Stimulated activated naive CD8-positive, alpha-beta T cell treated with anti-CD3 and anti-CD28 coated beads, Interleukin-15, Interleukin-2, amounts not matched to agents 100 U/mL and 50 U/mL, for 24 hours (primary cell): ENCODE measurements at regions not wholly inside any gene's neighbourhood (a gene's known extent, or its start where the extent isn't known, plus 50 kb on each side); places are given as distances from the start of the nearest gene placed in this dataset.

Experiments
- ATAC-seq: fragments of 150-1000 bp; cut with Tn5 transposase; one replicate; pipeline ENCODE4 v1.10.0; 2021
- DNase-seq: peaks from one replicate; pipeline ENCODE4 v3.0.0; 2021

DNA sequence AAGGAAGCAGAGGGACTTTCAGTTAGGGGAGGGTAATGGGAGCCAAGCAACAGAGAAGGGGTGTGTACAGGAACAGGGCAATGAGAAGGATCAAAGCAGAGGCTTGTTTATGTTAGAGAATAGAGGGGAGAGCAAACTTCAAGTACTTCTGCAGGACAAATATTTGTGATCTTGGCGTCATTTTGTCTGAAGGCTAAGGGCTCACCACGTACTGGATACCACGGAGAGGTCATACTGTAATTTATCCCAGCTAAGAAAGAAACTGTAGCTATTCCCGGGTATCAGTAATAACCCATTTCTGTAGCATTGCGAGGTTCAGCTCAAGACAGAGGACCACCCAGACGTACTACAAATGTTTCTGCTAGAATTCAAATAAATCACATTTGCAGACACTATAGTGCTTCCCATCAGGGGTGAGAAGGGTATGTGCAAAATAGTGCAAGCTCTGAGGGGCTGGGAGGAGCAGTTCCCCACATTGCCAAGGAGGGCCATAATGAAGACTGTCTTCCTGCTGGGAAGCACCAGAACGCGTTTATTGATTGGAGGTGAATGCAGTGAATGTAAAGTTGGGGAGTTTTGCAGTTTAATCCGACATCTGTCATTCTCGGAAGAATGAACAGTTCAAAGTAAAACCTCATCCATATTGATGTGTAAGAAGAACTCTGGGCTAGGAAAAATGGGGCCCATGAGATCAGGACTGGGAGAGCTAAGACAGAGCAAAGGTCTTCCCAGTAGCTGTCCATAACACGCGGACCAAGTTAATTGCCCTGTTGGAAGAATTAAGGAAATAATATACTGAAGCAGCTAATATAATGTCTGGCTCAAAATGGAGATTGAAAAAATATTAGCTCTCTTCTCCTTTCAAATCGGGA is 136.9 kb downstream of the RWDD3 start:
- DNase-seq = no peak
- no peak for ATAC-seq

DNA sequence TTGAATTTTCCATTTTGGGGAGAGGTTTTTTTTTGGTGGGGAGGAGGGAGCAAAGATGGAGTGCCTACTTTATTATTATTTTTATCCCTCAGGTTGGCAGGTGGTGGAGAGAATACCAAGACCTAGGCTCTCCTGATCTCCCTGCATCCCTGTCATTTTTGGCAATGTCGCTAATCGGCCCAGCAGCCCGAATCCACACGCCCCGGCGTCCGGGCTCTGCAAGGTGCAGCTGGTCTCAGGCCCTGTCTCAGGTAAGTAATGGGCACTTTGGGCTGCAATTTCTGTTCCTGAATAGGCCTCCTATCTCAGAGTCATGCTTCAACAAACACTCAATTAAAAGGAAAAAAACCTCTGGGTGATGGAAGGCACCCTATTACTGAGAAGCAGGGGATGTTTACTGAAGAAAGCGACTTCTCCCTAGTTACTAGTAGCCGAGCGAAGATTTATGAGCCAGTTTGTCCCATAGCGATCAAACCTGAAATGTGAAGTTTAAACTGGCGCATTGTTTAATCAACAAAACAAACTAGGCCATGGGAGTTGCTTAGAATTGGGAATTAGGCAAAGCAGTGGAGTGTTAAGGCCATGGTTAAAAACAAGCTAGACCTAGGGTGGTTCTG is 137.8 kb downstream of the RWDD3 start:
- ATAC-seq = no peak
- no peak for DNase-seq

DNA sequence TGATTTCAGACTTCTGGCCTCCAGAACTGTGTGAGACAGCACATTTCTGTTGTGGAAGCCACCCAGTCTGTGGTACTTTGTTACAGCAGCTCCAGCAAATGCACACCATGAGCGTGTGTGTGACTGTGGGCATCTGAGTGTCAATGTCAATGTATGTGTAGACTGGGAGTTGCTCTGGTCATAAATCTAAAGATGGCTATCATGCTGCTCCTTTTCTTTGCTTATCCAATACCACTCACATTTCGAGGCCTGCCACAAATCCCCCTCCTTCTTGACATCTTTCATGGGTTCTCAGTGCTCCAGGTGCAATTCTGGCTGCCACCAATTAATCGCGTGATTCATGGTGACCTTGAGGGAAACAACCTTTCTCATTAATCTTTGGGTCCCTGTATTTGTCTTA is 141.2 kb downstream of the RWDD3 start:
- ATAC-seq (no peak), DNase-seq (no peak)

DNA sequence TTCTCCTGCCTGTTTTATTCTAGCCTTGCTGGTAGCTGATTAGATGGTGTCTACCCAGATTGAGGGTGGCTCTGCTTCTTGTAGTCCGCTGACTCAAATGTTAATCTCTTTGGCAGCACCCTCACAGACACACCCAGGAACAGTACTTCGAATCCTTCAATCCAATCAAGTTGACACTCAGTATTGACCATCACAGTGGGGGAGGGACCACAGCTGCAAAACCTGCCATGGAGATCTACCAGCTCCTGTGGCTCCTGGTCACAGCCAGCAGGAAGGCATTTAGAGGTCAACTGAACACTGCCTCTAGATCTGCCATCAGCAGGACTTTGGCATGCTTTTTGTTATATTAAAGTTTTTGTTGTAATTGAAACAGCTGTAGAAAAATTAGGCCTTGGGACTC is 146.9 kb downstream of the RWDD3 start:
- ATAC-seq = no peak
- DNase-seq = no peak

DNA sequence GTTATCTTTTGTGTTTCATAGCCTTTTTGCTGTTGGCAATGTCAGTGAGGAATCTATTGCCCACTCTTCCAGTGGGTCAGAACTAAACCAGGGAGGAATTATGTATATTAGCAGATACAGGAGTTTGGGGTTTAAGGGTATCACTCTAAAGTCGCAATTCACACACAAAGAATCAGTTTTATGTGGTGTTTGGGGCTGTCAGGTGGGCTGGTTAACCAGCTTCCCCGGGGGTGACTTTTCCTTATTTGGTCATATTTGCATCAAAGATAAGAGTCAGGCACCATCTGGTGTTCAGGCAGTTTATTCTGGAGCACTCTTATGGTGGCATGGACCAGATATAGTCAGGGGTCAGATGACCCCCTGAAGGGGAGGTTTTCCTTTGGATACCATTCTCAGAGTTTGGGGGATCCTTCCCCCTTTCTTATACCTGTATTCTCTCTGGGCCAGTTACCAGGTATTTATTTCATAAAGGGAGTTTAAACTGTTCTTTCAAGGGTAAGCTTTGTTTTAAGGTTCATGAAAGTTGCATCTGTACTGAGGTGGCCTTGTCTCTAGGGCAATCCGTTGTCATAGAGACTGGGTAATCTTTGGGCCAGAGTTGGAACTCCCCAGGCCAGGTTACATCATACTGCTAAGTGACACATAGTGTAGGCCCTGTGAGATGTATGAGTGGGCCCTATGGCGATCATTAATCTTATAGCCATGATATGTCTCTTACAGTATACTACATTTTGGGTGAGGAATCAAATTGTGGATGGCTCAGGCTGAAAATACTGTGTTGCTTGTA is 148.2 kb downstream of the RWDD3 start:
- DNase-seq (no peak), ATAC-seq (no peak)

DNA sequence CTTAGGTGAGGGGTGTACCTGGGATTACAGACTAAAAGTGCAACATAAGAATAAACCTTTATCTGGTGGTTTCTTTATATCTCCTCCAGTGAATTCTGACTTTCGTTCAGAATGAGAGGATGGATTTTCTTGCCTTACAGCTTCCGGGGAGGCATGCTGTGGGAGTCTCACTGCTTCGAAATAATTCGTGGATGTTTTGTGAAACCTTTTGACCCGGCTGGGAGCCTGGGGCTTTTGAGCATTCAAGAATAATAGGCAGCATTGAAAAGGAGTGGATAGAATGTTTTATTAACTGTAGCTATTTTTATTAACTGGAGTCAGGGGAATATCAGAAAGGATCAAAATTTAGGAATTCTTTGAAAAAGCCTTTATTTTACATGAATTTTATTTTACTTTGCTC is 149.1 kb downstream of the RWDD3 start:
- ATAC-seq (no peak), DNase-seq (no peak)

DNA sequence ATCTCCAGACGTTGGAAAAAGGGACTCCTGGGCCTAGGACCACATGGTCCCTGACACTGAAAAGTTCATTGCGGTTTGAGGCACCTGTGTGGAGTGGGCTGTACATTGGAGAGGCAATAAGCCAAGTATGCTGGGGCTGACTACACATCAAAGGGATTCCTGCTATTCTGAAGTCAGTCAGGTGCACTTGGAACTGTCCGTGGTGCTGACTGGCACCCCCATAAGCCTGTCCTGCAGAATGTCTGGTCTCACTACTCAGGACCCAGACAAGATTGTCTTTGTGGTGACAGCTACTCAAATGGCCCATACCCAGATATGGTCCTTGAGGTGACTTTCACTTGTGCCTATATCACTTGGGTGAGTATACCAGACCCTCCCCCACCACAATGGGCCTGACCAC is 150.6 kb downstream of the RWDD3 start:
- DNase-seq (peak; percentile 29), ATAC-seq (peak; percentile 43)

DNA sequence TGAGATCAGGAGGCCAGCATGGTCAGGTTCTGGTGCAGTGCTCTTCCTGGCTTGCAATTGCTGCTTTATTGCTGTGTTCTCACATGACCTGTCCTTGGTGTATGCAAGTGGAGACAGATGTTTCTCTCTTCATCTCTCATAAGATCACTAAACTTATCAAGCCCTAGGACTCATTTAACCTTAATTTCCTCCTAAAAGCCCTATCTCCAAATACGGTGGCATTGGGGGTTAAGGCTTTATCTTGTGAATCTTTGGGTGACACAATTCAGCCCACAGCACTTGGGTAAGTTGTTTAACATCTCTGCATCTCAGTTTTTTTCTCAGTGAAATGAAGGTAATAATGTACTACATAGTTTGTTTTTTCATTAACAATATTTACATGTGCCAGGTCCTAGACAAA is 152.4 kb downstream of the RWDD3 start:
- ATAC-seq (no peak), DNase-seq (no peak)

DNA sequence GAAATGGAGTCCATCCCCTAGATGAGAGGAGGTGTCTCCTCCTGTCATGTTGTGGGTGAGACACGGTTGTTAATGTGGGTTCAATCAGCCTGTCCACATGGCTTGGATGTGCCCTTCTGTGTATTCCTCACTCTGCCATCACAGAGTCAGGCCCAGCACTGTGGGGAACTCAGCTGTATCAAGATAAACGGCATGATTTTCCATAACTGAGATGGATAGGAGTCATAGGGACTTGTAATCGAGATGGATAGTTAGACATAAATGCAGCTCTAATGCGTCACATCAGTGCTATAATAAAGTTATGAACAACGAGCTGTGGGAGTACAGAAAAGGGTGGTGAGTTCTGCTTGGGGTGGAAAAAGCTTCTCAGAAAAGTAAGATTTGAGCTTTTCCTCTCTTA is 152.9 kb downstream of the RWDD3 start:
- ATAC-seq (no peak), DNase-seq (no peak)

DNA sequence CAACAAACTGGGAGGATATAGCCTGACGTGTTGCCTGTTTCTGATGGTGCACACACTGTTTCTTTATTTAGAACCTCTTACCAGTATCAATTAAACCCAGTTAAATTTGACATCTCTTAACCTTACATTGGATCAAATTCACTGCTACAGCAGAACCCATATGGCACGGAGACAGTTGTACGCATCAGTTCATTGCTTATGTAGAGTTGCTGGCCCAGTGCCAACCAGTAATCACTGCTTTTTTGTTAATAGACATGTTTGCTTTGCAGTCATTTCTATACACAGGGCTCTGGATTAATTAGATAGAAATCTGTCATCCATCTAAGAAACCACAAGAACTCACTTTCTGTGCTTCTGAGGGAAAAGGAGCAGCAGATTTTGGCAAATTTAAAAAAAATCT is 154.0 kb downstream of the RWDD3 start:
- ATAC-seq = no peak
- no peak for DNase-seq

DNA sequence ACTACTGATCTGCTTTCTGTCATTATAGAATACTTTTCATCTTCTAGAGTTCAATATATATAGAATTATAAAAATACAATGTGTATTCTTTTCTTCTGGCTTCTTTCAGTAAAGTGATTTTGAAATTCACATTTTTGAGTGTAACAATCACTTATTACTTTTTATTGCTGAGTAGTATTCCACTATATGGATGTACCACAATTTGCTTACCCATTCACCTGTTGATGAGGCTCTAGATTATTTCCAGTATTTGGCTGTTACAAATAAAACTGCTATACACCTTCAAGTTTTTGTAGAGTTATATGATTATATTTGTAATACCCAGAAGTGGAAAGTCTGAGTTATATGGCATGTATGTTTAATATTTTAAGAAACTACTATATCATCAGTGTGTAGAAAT is 159.4 kb downstream of the RWDD3 start:
- DNase-seq = no peak
- no peak for ATAC-seq

DNA sequence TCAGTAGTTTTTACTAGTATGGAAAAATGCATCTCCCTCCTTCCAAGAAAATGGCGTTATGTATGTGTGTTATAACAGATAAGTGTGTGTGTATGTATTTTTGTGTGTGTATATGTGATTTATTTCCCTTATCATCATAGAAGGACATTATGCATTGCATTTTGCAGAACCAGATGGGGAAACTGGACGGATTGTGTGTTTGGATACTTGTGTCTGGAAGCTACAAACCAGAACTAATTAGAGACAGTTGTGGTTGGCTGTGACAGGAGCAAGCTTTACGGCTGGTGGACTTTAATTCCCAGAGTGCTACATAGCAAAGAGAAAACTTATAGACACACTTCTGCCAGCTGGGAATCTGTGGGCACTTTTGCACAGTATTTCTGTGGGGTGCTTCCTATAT is 162.5 kb downstream of the RWDD3 start:
- ATAC-seq (no peak), DNase-seq (no peak)

DNA sequence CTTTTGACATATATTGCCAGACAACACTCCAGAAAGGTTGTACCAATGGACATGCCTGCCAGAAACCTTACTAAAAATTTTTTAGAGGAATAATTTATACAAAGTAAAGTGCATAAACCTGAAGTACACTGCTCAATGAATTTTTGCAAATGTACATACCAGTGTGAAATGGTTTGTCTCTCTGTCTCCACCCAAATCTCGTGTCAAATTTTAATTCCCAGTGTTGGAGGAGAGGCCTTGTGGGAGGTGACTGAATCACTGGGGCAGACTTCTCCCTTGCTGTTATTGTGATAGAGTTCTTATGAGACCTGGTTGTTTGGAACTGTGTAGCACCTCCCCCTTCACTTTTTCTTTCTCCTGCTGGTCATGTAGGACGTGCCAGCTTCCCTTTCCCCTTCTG is 168.8 kb downstream of the RWDD3 start:
- no peak for DNase-seq
- ATAC-seq = no peak

DNA sequence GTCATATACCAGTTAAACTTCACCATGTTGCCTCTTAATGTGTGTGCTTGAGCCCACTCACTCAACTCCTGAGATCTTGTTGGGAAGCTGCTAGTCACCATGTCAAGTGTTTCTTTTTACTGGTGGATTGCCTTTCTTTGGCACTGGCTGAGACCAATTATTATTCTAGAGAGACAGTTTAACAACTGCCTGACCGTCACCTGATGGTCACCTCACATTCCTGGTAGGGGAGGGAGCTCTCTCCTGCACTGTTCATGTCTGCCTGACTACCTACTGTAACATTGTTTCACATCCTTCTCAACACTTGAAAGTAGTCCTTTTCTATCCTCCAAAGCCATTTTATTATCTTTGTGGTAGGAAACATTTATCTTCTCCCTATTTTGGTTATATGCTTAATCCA is 172.3 kb downstream of the RWDD3 start:
- ATAC-seq (no peak), DNase-seq (no peak)

DNA sequence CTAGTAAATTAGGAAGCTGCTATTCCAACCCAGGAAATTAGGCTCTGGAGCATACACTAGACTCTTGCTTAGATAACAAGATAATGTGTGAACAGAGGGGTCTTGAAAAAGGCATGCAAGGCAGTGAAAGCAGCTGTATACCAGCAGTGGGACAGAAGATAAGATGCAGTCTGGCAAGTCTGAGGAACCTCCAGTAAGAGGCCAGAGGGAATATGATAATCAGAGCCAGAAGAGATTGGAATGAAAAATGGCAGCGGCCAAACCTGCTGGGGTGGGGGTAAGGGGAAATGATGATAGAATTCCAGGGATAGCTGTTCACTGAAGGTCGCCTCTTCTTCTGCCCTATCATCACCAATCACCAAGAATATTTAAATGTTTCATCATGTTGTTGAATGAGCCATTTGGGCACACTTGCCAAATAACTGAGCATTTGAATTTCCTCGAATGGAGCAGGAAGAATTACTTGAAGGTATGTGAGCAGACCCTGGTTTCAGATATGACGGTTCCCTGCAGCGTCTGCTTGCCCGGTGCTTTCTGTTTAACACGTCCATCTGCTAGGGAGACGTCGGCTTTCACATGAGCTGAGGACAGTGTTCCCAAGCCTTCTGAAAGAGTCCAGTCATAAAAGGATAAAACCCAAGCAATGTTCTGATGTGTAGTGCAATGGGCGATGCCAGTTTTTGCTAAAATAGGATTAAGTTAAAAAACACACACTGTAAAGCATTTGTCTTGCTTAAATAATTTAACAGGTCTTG is 173.3 kb downstream of the RWDD3 start:
- DNase-seq (no peak), ATAC-seq (no peak)

DNA sequence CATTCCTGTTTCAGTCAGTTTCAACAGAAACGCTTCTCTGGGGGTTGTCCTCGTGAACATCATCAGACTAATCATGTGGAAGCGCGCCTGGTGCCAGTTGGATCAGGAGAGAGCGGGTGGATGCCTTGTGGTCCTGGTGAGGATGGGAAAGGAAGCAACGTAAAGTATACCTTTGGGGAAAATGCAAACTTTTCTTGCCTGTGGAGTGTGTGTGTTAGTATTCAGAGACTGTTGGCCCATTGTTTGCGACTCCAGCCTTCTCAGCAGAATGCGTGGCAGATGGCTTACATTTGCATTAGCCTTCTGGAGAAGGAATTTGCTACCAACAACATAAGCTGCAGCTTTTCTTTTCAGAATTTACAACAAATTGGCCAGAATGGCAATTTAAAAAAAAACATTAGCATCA is 173.9 kb downstream of the RWDD3 start:
- no peak for DNase-seq
- ATAC-seq = no peak

DNA sequence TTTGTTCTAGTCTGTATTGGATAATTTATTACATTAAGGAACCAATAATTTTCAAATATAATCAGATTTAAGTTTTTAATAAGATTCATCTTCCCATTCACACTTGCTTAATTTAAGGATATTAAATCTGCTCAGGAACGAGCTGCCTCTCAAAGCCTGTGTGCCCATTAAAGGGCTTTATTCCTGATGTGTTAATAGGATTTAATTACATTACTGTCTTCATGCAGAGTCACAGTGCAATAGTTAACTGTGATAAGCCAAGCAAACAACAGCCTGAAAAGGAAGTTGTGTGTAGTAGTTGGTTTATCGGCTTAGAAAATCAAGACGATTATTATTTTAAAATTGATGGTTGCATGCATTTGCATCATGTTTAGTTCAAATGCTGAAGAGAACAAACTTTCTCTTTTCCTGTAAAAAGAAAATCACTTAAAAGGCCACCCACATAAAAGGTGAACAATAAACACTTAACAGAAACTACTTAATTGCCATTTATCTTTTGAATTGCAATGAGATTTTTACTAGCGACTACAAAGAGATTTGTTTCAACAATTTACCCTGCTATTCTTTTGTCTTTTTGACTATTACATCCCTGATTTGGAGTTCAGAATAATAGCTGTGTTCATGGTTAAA is 174.6 kb downstream of the RWDD3 start:
- DNase-seq (no peak), ATAC-seq (no peak)

DNA sequence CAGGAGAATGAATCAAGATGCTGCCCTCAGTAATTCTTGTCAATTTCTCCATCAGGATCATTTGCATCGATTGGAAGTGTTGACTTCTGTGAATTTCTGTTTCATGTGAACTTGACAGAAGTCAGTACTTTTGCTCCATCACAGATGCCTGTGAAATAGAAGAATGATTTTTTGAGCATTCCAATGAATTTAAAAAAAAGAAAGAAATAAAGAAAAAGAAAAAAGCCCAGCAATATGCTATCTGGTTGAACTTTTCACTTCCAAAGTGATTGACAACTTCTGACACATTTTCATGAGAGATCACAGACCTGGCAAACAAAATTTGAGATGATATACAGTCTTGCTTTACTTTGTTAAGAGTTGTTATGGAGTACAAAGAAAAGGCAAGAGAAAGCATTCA is 175.3 kb downstream of the RWDD3 start:
- ATAC-seq (no peak), DNase-seq (no peak)

DNA sequence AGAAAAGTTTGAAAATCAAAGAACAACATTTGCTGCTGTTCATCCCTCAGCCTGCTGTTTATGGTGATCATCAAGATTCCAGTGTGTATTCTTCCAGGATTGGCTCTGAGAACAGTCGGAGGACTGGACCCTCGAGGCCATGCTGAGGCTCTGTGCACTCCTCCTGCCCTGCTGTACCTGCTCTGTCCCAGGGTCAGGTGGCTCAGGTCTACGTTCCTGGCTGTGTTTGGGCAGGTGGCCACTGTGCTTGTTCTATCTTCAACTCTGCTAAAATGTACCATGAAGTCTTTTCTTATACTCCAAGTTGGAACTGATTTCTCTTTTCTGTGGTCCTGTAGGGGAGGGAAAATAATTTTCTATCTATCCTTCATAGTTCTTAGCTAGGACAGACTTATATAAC is 175.9 kb downstream of the RWDD3 start:
- ATAC-seq (no peak), DNase-seq (no peak)

DNA sequence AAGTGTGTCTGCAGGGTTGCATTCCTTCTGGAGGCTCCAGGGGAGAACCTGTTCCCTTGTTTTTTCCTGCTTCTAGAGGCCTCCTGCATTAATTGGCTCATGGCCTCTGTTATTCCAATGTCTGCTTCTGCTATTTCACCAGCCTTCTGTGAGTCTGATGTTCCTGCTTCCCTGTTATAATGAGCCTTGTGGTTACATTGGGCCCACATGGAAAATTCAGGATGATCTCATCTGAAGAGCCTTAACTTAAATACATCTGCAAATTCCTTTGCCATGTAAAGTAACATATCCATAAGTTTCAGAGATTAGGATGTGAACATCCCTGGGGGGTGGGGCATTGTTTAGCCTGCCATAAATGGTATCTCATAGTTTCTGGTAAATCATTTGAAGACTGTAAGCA is 181.1 kb downstream of the RWDD3 start:
- no peak for DNase-seq
- ATAC-seq = no peak

DNA sequence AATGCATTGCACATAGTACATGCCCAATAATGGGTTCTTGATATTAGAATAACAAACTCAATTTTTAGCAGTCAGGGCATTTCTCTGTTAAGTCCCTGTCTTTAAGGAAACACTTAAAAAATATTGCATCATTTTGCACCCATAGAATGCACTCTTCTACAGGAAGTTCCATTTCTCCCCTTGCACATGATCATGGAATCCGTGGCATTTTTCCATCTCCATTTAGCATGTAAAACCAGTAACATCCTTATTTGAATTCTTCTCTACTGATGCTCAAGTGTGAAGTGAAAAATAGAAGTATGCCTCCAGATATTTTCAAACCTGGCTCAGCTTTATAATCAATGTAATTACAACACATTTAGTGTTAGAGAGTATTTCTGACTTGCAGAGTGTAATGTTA is 192.8 kb downstream of the RWDD3 start:
- DNase-seq (no peak), ATAC-seq (no peak)

DNA sequence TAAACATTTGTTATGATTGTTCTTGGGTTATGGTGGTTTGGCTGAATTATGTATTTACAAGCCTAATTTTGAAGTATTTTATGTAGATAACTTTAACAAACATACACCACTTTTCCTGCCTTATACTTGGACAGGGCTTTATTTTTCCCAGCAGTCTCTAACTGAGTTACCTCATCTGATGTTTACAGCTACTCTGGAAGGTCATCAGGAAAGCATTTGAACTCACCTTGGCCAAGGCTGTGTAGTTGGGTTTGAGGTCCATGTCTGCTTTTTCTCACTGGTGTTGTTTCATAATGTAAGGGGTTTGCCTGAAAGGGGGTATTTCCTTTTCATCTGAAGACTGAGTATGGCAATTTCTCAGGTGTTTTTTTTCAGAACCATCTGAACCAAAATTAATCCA is 193.5 kb downstream of the RWDD3 start:
- ATAC-seq = no peak
- no peak for DNase-seq
